Lower leg skin (tissue), 4 donors: ENCODE measurements at regions not wholly inside any gene's neighbourhood (a gene's known extent, or its start where the extent isn't known, plus 50 kb on each side); places are given as distances from the start of the nearest gene placed in this dataset.

Experiments used
- DNase-seq, 2 donors: peaks; one replicate each; pipeline ENCODE4 v3.0.0-alpha.2; 2019; ENCODE audit warnings: low spot score in 2 of 2
- H3K4me3 ChIP-seq: fragments of 200-600 bp; sonication (generic); 2 replicates; pipeline ENCODE4 v1.5.1; 2017; ENCODE audit warnings: mild to moderate bottlenecking, low read depth; ENCODE audit not compliant: poor library complexity, severe bottlenecking
- POLR2A ChIP-seq, 2 donors: fragments of 450-650 bp; IDR thresholded peaks; one replicate each; pipeline ENCODE4 v1.6.1; 2016 to 2017; ENCODE audit warnings: antibody characterized with exemption in 2 of 2, mild to moderate bottlenecking in 1 of 2, moderate library complexity in 1 of 2
- WGBS, 2 donors: methylation state at CpG; one replicate each; pipeline ENCODE4 v1.1.5; 2018; 5-methylcytosine and 5-hydroxymethylcytosine counted together
- intact Hi-C: fragments of 100-400 bp; cut with DNase I; formaldehyde crosslinking; loops from one replicate; pipeline ENCODE4 v1.15.0; 2023; ENCODE audit warnings: low total_unique reads
- TF ChIP-seq, protein P1 (sequence below), 3 donors: fragments of 450-650 bp; IDR thresholded peaks; one replicate each; pipeline ENCODE4 v1.5.1; 2016; ENCODE audit warnings: antibody characterized with exemption in 3 of 3, mild to moderate bottlenecking in 3 of 3, moderate library complexity in 2 of 3

- WGBS, 2 donors: 88 to 100% methylated on average over 1 of the region's 1 CpG
Measured at GRCh38 chr1:114314098-114314497, 160.4 kb upstream of the SYT6 start.

GRCh38 chr1:114310695-114311271, 157.1 kb upstream of the SYT6 start:
- no peak overlapping the region for H3K4me3 ChIP-seq
- DNase-seq: no peak
- TF ChIP-seq, protein P1, sequence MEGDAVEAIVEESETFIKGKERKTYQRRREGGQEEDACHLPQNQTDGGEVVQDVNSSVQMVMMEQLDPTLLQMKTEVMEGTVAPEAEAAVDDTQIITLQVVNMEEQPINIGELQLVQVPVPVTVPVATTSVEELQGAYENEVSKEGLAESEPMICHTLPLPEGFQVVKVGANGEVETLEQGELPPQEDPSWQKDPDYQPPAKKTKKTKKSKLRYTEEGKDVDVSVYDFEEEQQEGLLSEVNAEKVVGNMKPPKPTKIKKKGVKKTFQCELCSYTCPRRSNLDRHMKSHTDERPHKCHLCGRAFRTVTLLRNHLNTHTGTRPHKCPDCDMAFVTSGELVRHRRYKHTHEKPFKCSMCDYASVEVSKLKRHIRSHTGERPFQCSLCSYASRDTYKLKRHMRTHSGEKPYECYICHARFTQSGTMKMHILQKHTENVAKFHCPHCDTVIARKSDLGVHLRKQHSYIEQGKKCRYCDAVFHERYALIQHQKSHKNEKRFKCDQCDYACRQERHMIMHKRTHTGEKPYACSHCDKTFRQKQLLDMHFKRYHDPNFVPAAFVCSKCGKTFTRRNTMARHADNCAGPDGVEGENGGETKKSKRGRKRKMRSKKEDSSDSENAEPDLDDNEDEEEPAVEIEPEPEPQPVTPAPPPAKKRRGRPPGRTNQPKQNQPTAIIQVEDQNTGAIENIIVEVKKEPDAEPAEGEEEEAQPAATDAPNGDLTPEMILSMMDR (IDR thresholded peaks at IDR 0.05): no peak
- no peak for TF ChIP-seq POLR2A (IDR thresholded peaks at IDR 0.05)
- intact Hi-C loops: no loop called here
- WGBS, 2 donors: 15 to 20% methylated on average over 3 of the region's 3 CpGs

More at GRCh38 chr1:114314098-114314497, 160.4 kb upstream of the SYT6 start:
- TF ChIP-seq, protein P1 (IDR thresholded peaks at IDR 0.05): no peak
- no peak for TF ChIP-seq POLR2A (IDR thresholded peaks at IDR 0.05)
- no peak overlapping the region for H3K4me3 ChIP-seq
- intact Hi-C loops: no loop called here
- no peak for DNase-seq

DNA sequence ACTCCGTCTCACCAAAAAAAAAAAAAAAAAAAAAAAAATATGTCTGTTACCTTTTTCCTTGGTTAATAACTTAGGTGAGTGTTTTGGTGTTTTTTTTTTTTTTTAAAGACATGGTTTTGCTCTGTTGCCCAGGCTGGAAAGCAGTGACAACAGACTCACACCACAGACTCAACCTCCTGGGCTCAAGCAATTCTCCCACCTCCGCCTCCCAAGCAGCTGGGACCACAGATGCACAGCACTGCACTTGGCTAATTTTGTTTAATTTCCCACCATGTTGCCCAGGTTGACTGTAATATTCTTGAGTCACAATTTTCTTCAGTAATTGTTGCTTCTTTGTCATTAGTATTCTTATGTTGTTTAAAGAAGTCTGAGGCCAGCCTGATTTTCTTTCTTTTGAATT, 149.2 kb upstream of the SYT6 start:
- H3K4me3 ChIP-seq: no peak overlapping the region
- TF ChIP-seq, protein P1 (IDR thresholded peaks at IDR 0.05): no peak
- no peak for TF ChIP-seq POLR2A (IDR thresholded peaks at IDR 0.05)
- WGBS, 2 donors: 97 to 100% methylated on average over 2 of the region's 2 CpGs
- no peak for DNase-seq
- intact Hi-C loops: no loop called here

GRCh38 chr1:114299331-114299975, 145.8 kb upstream of the SYT6 start:
- no peak for DNase-seq
- H3K4me3 ChIP-seq: no peak overlapping the region
- WGBS, 2 donors: 58 to 77% methylated on average over 9 of the region's 9 CpGs
- intact Hi-C loops: no loop called here
- TF ChIP-seq POLR2A (IDR thresholded peaks at IDR 0.05): no peak
- TF ChIP-seq, protein P1 (IDR thresholded peaks at IDR 0.05): no peak

DNA sequence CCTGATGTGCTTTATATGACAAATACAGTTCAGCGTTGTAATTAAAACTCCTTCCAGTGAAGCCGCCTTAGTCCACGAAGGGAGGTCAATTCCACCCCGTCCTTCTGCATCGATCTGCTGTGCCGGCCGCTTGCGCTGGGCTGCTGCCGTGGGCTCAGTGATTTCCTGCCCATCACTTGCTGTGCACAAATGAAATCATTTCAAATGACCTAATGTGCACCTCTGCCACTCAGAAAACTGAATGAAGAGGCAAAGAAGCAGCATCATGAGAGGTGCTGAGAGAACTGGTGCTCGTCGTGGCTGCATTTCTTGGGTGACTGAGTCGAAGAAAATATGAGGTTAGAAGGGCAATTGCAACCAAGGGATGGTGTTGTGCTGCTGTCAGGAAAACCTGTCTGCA, 144.3 kb upstream of the SYT6 start:
- WGBS, 2 donors: 88 to 92% methylated on average over 12 of the region's 12 CpGs
- no peak for DNase-seq
- intact Hi-C loops: no loop called here
- H3K4me3 ChIP-seq: no peak overlapping the region
- TF ChIP-seq POLR2A (IDR thresholded peaks at IDR 0.05): no peak
- TF ChIP-seq, protein P1 (IDR thresholded peaks at IDR 0.05): no peak

DNA sequence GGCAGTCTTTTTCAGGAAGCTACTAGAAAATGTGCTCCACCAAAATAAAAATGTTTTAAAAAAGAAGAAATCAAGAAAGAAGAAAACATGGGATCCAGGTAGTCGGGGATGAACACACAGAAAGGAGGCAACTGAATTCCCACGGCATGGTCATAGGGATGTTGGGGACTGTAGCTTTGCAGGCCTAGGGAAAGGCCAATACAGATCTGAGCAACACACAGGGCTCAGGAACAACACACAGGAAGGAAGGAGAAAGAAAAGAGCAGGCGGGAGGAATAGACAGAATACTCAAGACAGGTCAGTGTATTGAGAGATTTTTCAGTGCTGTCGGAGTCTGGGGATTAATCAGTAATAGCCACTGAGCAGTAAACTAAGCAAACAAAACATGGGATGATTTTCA, 142.7 kb upstream of the SYT6 start:
- intact Hi-C loops: no loop called here
- DNase-seq: no peak
- 91 to 94% methylated on average over 4 of the region's 4 CpGs for WGBS, 2 donors
- H3K4me3 ChIP-seq: no peak overlapping the region
- no peak for TF ChIP-seq POLR2A (IDR thresholded peaks at IDR 0.05)
- TF ChIP-seq, protein P1 (IDR thresholded peaks at IDR 0.05): no peak
